ENCODE measurements at regions not wholly inside any gene's neighbourhood (a gene's known extent, or its start where the extent isn't known, plus 50 kb on each side); places are given as distances from the start of the nearest gene placed in this dataset.
"Not testable (repeated sequence)": the region's sequence is repeated elsewhere in the genome, so short reads cannot be mapped to it uniquely, and the experiment has no call there.

GRCh38 chr2:18986046-18986445 is 372.4 kb downstream of the OSR1 start:
- no peak for DNase-seq (ENCODE audit: low read depth in 3 of 3)

GRCh38 chr2:18980786-18981430 is 377.5 kb downstream of the OSR1 start:
- DNase-seq (ENCODE audit: low read depth in 3 of 3) = no peak

GRCh38 chr2:18980104-18980785 is 378.2 kb downstream of the OSR1 start:
- DNase-seq (ENCODE audit: low read depth in 3 of 3) = no peak

- DNase-seq (ENCODE audit: low read depth in 3 of 3) = no peak
Measured at GRCh38 chr2:18977409-18977808, 381.0 kb downstream of the OSR1 start.

DNA sequence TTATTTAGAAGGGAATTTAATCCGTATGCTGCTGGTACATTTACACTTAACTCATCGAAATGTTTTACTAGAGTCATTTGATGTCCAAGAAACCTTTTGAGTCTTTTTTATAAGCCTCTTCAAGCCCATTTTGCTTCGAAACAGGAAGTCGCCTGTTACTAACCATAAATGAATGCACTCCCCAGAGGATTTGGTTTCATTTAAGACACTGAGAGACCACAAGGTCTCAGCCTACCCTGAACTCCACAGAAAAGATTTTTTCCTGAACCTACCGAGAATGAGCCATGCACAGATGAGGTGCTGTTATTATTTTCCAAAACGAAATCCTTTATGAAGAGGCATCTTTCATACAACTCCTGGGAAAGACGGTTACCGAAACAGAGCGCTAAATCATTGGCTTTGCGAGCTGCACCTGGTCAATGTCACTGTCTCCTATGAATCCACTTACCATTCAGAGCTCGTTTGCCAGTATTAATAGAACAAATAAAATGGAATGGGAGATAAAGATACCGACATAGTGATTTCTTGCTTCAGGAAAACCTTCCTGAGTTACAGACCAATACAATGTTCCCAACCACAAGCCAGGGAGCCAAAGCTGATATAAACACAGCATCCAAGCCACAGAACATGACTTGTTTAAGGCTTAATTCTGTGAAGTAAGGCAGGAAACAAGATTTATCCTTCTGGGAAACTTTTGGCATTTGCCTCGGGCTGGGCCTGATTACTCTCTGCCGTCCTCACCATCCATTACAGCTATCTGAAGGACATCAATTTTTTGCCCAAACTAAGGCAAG is 382.1 kb downstream of the OSR1 start:
- DNase-seq (ENCODE audit: low read depth in 3 of 3) = no peak

DNA sequence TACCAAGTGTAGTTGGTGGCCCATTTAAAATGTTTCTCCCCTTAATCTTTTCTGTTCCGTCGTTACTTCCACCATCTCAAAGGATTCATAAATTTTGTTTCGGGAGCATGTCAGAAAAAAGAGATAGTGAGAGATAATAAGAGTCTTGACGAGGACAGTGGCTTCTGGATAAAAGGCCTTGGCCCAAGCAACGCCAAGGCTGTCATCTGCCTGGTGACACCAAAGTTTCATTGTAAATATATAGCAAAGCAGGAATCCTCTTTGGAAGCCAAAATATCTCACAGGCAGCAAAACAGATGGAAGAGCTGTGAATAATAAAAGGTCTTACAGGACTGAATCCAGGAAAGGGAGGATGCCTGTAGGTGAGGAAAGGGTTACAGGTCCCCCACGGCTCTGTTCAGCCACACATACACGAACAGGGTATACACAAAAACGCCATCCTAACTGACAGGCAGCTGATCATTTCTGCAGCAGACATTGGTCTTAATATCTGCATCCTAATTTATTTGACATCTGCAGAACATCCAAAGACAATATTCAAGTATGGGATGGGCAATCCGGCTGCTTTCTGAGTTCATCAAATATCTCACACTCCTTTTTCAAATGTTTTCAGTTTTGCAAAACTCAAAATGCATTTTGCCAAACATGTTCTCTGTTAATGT is 382.8 kb downstream of the OSR1 start:
- no peak for DNase-seq (ENCODE audit: low read depth in 3 of 3)

DNA sequence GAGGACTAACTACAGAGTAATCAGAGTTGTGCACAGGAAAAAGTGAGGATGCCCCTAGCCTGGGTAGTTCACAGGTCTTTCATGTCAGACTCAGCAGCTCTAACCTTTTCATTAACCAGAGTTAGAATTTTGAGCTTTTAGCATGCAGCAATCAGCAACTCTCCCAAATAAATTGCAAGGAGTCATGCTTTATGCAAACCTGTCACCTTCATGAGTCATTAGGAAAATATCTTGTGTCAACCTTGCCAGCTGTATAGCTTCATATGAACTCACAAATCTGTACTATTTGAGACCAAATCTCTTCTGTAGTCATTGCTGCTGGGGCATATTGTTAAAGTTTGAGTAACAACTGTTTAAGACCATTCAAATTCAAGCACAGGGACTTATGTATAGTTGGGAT is 382.3 kb upstream of the NT5C1B start:
- DNase-seq (ENCODE audit: low read depth in 3 of 3) = no peak

GRCh38 chr2:18971069-18971378 is 381.7 kb upstream of the NT5C1B start:
- DNase-seq (ENCODE audit: low read depth in 3 of 3) = no peak

- DNase-seq (ENCODE audit: low read depth in 3 of 3) = no peak
Measured at GRCh38 chr2:18966131-18966530, 376.8 kb upstream of the NT5C1B start.

- DNase-seq (ENCODE audit: low read depth in 3 of 3) = not testable (repeated sequence)
Measured at GRCh38 chr2:18963739-18964256, 374.4 kb upstream of the NT5C1B start.

DNA sequence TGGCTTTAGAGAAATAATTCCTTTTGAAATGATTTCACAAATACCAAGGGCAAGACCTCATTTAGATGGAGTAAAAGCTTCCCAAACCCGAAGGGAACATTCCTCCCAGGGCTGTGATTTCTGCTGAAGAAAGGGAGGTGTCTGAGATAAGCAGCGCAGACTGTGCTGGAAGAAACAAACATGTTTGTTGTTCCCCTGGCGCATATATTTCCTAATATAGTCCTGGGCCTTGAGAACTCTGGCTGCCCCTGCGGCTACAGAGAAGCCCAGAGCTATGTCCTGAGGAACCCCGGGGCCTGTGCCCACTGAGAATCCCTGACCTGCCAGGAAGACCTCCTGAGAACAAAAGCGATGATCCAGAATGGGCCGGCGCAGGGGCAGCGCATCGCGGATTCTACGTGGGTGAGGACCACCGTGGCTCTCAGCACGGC is 372.6 kb upstream of the NT5C1B start:
- DNase-seq (ENCODE audit: low read depth in 3 of 3) = no peak

DNA sequence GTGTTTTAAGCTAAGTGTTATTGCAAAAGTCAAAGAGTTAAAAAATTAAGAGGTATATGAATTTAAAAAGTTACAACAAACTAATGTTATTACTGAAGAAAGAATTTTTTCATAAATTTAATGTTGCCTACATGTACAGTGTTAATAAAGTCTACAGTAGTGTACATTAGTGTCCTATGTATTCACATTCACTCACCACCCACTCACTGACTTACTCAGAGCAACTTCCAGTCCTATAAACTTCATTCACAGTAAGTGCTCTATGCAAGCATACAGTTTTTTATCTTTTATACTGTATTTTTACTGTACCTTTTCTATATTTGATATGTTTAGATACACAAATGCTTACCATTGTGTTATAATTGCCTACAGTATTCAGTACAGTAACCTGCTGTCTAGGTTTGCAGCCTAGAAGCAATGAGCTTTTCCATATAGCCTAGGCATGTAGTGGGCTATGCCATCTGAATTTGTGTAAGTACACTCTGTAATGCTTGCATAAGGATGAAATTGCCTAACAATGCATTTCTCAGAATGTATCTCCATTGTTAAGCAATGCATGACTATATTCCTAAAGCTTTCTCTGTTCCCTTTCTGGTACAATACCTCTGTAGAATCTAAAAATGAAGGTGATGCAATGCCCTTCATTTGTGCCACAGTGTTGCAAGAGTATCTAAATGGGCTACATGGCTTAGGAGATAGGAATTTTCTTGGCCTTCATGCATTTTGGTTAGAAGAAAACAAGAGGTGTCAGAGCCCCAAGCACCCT is 370.8 kb upstream of the NT5C1B start:
- no peak for DNase-seq (ENCODE audit: low read depth in 3 of 3)

DNA sequence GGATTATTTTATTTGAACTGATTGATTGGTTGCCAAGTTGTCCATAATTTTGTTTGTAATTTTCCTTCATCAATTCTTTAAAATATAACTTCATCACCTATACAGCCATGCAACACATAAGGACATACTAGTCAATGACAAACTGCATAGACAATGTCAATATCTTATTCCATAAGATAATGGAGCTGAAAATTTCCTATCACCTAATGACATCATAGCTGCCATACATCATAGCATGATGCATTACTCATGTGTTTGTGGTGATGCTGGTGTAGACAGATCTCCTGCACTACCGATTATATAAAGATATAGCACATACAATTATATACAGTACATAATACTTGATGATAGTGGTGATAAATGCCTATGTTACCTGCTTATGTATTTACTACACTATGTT is 369.8 kb upstream of the NT5C1B start:
- DNase-seq (ENCODE audit: low read depth in 3 of 3) = no peak

GRCh38 chr2:18957909-18958308 is 368.5 kb upstream of the NT5C1B start:
- no peak for DNase-seq (ENCODE audit: low read depth in 3 of 3)

DNA sequence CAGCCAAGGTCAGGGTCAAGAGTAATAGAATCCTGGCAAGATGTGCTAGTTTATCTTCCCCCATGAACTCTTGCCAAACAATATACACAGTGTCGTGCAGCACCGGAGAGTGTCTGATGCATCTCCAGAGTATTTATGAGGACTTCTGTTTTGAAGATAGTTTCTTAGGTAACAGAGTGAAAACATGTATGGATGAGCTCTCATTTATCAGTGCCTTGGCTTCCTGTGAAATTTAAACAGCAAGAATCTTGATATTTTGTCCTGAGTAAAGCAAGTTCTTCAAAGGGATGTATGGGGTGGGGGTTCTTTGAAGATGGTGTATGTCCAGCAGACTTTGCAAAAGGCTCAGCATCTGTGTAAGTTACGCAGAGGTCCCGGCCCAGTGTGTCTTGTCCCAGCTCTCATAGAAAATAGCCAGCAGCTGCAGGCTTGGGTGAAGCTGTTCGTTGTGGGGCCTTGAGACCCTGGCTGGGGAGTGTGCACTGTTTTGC is 361.0 kb upstream of the NT5C1B start:
- no peak for DNase-seq (ENCODE audit: low read depth in 3 of 3)

- DNase-seq (ENCODE audit: low read depth in 3 of 3) = no peak
Measured at GRCh38 chr2:18949871-18950270, 360.5 kb upstream of the NT5C1B start.

DNA sequence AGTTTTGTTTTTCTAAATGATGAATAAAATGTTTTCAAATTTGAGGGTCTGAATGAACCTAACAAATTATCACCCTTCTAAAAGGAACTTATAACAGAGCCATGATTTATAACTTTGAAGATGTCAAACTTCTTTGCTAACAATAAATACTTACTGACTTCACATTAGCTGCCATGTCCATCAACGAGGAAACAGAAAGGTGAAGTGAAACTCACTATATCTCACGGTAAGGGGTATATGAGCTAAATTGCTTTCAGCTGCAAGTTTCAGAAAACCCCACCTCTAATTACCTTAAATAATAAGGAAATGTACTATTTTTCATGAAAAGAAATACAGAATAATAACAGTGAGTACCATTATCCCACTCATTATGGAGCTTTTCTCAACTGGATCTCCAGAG is 350.8 kb upstream of the NT5C1B start:
- no peak for DNase-seq (ENCODE audit: low read depth in 3 of 3)

- DNase-seq (ENCODE audit: low read depth in 3 of 3) = not testable (repeated sequence)
Measured at GRCh38 chr2:18939740-18940139, 350.4 kb upstream of the NT5C1B start.

- no peak for DNase-seq (ENCODE audit: low read depth in 3 of 3)
Measured at GRCh38 chr2:18934886-18935285, 345.5 kb upstream of the NT5C1B start.

DNA sequence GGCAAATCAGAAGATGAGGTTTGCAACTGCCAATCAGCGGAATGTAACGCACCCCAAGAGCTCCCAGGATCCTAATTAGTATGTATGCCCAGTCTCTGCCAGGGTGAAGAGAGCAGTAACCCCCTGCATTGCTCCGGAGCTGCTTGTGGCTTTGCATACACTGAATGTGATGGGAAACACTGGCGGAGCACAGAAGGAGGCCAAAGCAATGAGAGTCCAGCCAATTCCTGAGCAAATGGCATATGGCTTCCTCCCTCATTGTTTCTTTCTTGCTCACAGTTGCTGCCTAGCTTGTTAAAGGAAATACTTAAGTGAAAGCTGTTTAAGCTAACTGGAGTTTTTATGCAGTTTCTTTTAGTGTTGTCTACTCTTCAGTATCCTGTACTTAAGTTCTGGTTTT is 343.5 kb upstream of the NT5C1B start:
- no peak for DNase-seq (ENCODE audit: low read depth in 3 of 3)

GRCh38 chr2:18930971-18931370 is 341.6 kb upstream of the NT5C1B start:
- DNase-seq (ENCODE audit: low read depth in 3 of 3) = no peak
